Type B pancreatic cell (in vitro differentiated cells): ENCODE measurements at regions not wholly inside any gene's neighbourhood (a gene's known extent, or its start where the extent isn't known, plus 50 kb on each side); places are given as distances from the start of the nearest gene placed in this dataset.

Source experiments
- DNase-seq: peaks from one replicate; pipeline ENCODE4 v3.0.0; 2021; ENCODE audit warnings: mixed read lengths; ENCODE audit not compliant: unreplicated experiment; ENCODE audit errors: extremely low spot score
- H3K27ac Mint-ChIP-seq: 2 replicates; pipeline ENCODE4 v1.8.0; 2021; ENCODE audit warnings: mild to moderate bottlenecking, mixed read lengths
- H3K27me3 Mint-ChIP-seq: 2 replicates; pipeline ENCODE4 v1.8.0; 2021; ENCODE audit warnings: mixed read lengths
- H3K36me3 Mint-ChIP-seq: 2 replicates; pipeline ENCODE4 v1.8.0; 2021; ENCODE audit warnings: mixed read lengths
- H3K4me1 Mint-ChIP-seq: one replicate; pipeline ENCODE4 v1.8.0; 2021; ENCODE audit warnings: mixed read lengths; ENCODE audit not compliant: unreplicated experiment
- H3K4me3 Mint-ChIP-seq: 2 replicates; pipeline ENCODE4 v1.8.0; 2021; ENCODE audit warnings: mild to moderate bottlenecking, mixed read lengths
- H3K9me3 Mint-ChIP-seq: 2 replicates; pipeline ENCODE4 v1.8.0; 2021; ENCODE audit warnings: mixed read lengths
- TF ChIP-seq, protein P1 (sequence below): fragments of 200-600 bp; sonication (generic); conservative IDR thresholded peaks from 2 replicates; pipeline ENCODE4 v1.5.0; 2021; ENCODE audit warnings: antibody characterized with exemption, mild to moderate bottlenecking

DNA sequence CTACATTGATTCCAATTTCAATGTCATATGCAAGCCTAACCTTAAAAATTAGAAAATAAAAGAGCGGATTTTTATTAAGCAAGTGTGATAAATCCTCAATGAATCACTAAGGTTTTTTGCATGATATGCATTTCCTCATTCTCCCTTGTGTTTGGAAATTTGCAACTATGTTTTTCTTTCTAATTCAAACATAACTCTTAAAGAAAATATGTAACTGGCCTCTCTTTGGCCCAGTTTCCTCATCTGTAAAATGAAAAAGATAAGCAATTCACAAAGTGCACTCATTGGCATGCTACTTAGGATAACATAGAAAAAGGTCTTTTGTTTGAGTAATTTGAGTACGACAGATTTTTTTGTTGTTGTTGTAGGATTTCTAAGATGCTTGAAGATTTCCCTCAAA, 295.5 kb downstream of the CDH11 start:
- no peak for DNase-seq
- H3K4me1 Mint-ChIP-seq = no peaks in the 10 kb centered on the region
- TF ChIP-seq, protein P1, sequence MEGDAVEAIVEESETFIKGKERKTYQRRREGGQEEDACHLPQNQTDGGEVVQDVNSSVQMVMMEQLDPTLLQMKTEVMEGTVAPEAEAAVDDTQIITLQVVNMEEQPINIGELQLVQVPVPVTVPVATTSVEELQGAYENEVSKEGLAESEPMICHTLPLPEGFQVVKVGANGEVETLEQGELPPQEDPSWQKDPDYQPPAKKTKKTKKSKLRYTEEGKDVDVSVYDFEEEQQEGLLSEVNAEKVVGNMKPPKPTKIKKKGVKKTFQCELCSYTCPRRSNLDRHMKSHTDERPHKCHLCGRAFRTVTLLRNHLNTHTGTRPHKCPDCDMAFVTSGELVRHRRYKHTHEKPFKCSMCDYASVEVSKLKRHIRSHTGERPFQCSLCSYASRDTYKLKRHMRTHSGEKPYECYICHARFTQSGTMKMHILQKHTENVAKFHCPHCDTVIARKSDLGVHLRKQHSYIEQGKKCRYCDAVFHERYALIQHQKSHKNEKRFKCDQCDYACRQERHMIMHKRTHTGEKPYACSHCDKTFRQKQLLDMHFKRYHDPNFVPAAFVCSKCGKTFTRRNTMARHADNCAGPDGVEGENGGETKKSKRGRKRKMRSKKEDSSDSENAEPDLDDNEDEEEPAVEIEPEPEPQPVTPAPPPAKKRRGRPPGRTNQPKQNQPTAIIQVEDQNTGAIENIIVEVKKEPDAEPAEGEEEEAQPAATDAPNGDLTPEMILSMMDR = no peak
- no peaks in the 10 kb centered on the region for H3K27me3 Mint-ChIP-seq
- peaks cover under 1% of the 10 kb centered on the region for H3K9me3 Mint-ChIP-seq
- H3K27ac Mint-ChIP-seq = no peak overlapping the region
- H3K4me3 Mint-ChIP-seq = no peak overlapping the region
- H3K36me3 Mint-ChIP-seq = no peaks in the 10 kb centered on the region

DNA sequence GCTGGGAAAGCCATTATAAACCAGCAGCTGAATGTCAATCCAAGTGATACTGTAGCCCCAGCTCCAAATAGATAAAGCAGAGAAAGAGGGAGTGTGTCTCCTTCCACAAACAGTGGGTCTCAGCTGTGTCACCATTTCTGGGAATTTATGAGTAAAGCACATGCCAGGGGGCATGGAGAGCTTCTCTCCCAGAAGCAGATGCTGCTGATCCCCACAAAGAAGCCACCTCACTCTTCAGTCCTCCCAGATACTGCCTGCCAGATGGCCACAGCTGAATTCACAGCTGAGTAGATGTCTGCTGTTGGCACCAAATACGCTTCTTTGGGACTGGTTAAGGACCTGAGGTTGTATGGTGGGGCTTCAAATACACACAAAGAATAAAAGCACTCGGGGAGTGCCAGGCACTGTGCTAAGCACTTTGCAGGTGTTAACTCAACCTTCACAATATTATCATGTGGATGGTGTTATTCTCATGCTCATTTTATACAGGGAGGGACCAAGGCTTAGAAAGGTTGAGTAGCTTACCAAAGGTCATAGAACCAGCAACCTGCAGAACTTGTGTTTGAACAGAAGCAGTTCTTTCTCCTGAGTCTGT, 298.3 kb downstream of the CDH11 start:
- TF ChIP-seq, protein P1 = no peak
- Mint-ChIP-seq H3K27ac (no peak overlapping the region), H3K9me3 (no peaks in the 10 kb centered on the region), H3K4me1 (no peaks in the 10 kb centered on the region), H3K4me3 (no peak overlapping the region), H3K36me3 (no peaks in the 10 kb centered on the region), H3K27me3 (no peaks in the 10 kb centered on the region)
- DNase-seq = no peak

DNA sequence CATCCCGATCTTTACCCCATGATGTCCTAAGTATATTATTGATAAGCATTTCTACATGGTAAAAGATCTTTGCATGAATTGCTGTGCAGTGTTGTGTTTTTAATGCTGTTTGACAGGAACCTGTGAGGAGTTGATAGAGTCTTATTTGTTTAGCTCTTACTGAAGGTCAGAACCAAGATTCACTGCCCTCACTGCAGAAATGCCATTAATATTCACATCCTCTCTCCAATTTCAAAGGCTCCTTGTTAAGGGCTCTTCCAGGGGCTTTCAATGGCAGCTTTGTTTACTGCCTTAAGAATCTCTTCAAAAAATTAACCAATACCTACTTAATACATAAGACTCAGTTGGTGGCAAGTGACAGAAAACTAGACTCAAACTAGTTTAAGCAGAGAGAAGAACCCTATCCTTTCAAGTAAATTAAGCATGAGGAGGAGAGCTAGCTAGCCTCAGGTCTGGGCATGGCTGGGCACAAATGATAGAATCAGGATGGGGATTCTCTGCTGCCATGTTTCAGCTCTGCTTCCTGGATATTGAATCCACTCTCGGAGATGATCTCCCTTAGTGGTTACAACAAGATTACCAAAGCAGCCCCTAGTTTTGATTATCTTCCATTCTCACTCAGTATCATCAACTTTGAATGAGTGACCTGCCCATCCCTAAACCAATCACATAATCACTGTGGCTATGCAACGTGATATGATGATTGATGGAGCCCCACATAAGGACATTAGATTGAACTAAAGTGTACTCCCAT, 311.8 kb downstream of the CDH11 start:
- Mint-ChIP-seq H3K36me3 (no peaks in the 10 kb centered on the region), H3K27ac (no peak overlapping the region), H3K9me3 (no peaks in the 10 kb centered on the region), H3K4me1 (no peaks in the 10 kb centered on the region), H3K27me3 (peaks cover 3% of the 10 kb centered on the region), H3K4me3 (no peak overlapping the region)
- no peak for DNase-seq
- TF ChIP-seq, protein P1 = no peak

DNA sequence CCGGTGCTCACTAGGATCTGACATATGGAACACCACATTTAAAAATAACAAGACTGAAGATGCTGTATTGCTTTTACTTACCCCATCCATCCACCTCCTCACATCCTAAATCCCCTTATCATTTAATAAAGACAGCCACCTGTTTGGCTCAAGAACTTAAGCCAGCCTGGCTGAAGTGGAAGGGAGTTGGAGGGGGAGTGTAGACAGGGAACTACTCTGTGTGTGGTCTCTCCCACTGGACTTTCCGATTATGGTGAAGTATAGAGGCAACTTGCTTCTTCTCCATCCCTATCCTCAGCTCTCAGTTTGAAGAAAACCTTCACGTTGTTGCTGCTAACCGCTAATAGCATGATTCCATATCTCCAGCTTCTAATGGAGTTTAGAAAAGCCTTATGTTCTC, 313.4 kb downstream of the CDH11 start:
- no peaks in the 10 kb centered on the region for H3K36me3 Mint-ChIP-seq
- TF ChIP-seq, protein P1 = no peak
- H3K4me3 Mint-ChIP-seq = no peak overlapping the region
- no peaks in the 10 kb centered on the region for H3K4me1 Mint-ChIP-seq
- no peak overlapping the region for H3K27ac Mint-ChIP-seq
- H3K9me3 Mint-ChIP-seq = no peaks in the 10 kb centered on the region
- peaks cover 3% of the 10 kb centered on the region for H3K27me3 Mint-ChIP-seq
- no peak for DNase-seq

DNA sequence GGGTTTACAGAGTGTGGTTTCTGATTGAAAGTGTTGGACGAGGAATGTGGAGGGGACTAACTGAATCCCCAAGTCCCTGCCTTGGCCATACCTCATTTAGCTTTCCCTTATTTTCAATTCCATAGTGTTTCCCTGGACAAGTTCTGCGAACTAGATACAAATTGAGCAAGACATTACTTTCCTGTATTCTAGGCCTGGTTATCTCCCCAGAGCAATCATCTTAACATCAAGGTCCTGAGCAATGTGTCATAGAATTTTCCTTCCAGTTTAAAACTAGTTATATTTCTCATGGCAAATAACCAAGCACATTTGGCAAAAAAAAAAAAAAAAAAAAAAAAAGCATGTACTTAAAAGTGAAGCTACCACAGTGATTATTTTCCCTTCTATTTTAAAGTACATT, 330.1 kb downstream of the CDH11 start:
- no peak for DNase-seq
- no peaks in the 10 kb centered on the region for H3K9me3 Mint-ChIP-seq
- no peaks in the 10 kb centered on the region for H3K4me1 Mint-ChIP-seq
- H3K36me3 Mint-ChIP-seq = no peaks in the 10 kb centered on the region
- no peak overlapping the region for H3K4me3 Mint-ChIP-seq
- TF ChIP-seq, protein P1 = no peak
- H3K27ac Mint-ChIP-seq = no peak overlapping the region
- H3K27me3 Mint-ChIP-seq = peaks cover 2% of the 10 kb centered on the region
